Activated CD8-positive, alpha-beta memory T cell treated with anti-CD3 and anti-CD28 coated beads, Interleukin-2, amount 10 ng/mL, durations not matched to agents 7 days and 5 days (primary cell): ENCODE measurements at regions not wholly inside any gene's neighbourhood (a gene's known extent, or its start where the extent isn't known, plus 50 kb on each side); places are given as distances from the start of the nearest gene placed in this dataset.
A peak's percentile ranks its signal among the peaks of the same experiment; 100 is the strongest.
"Not testable (repeated sequence)": the region's sequence is repeated elsewhere in the genome, so short reads cannot be mapped to it uniquely, and the experiment has no call there.

Experiments
- ATAC-seq: fragments of 150-1000 bp; cut with Tn5 transposase; one replicate; pipeline ENCODE4 v1.10.0; 2021; ENCODE audit warnings: moderate library complexity
- CTCF ChIA-PET: fragments of 350-600 bp; sonication (Branson Sonifier 250); formaldehyde crosslinking; loops from one replicate; lab custom pipeline; 2021; ENCODE audit warnings: antibody characterized with exemption; lab: Charles Lee
- DNase-seq: peaks from one replicate; pipeline ENCODE4 v3.0.0-alpha.2; 2020
- H3K27ac Mint-ChIP-seq: one replicate; pipeline ENCODE4 v1.8.0; 2021; ENCODE audit warnings: mild to moderate bottlenecking, mixed read lengths
- H3K27me3 Mint-ChIP-seq: one replicate; pipeline ENCODE4 v1.8.0; 2021; ENCODE audit warnings: mixed read lengths
- H3K36me3 Mint-ChIP-seq: one replicate; pipeline ENCODE4 v1.8.0; 2021; ENCODE audit warnings: mild to moderate bottlenecking, mixed read lengths
- H3K4me1 Mint-ChIP-seq: one replicate; pipeline ENCODE4 v1.8.0; 2021; ENCODE audit warnings: mixed read lengths
- H3K4me3 Mint-ChIP-seq: one replicate; pipeline ENCODE4 v1.8.0; 2021; ENCODE audit warnings: mild to moderate bottlenecking, moderate library complexity, mixed read lengths
- H3K9me3 Mint-ChIP-seq: one replicate; pipeline ENCODE4 v1.8.0; 2022; ENCODE audit warnings: low read depth, mixed read lengths

GRCh38 chr14:89521988-89522387 lies 105.0 kb upstream of the FOXN3 start:
- ATAC-seq (no peak), DNase-seq (no peak)
- H3K36me3 Mint-ChIP-seq = peaks cover 46% of the 10 kb centered on the region
- H3K4me3 Mint-ChIP-seq = no peak overlapping the region
- H3K27ac Mint-ChIP-seq = no peak overlapping the region
- H3K4me1 Mint-ChIP-seq = peaks cover 6% of the 10 kb centered on the region
- H3K27me3 Mint-ChIP-seq = no peaks in the 10 kb centered on the region
- CTCF ChIA-PET = no interaction called here
- H3K9me3 Mint-ChIP-seq = peaks cover 1% of the 10 kb centered on the region

DNA sequence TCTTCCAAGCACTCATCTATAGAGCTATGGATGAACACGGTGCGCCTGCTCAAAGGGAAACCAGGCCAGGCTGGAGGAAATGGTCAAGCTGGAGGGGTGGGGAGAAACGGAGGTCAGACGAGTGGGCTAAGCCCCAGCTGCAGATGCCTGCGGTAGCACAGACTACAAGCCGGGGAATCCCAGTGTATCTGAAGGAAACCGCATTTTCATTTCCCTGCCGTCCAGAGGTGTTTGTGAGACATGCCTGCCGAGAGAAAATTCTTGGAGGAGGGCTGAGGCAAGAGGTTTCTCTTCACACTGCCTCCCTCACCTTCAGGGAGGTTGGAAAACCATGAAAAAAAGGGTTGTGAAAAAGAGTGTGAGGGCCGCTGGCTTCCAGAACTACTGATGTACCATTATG lies 102.0 kb upstream of the FOXN3 start:
- ATAC-seq = no peak
- CTCF ChIA-PET = no interaction called here
- Mint-ChIP-seq H3K36me3 (peaks cover 37% of the 10 kb centered on the region), H3K27ac (no peak overlapping the region), H3K9me3 (peaks cover 1% of the 10 kb centered on the region), H3K4me3 (no peak overlapping the region), H3K4me1 (peaks cover 16% of the 10 kb centered on the region), H3K27me3 (no peaks in the 10 kb centered on the region)
- DNase-seq = no peak

- CTCF ChIA-PET = no interaction called here
- no peak for ATAC-seq
- Mint-ChIP-seq H3K4me1 (peaks cover 33% of the 10 kb centered on the region), H3K27me3 (no peaks in the 10 kb centered on the region), H3K4me3 (no peak overlapping the region), H3K27ac (no peak overlapping the region), H3K9me3 (no peaks in the 10 kb centered on the region), H3K36me3 (peaks cover 32% of the 10 kb centered on the region)
- DNase-seq = no peak
Observed at GRCh38 chr14:89516173-89516572, 99.1 kb upstream of the FOXN3 start.

DNA sequence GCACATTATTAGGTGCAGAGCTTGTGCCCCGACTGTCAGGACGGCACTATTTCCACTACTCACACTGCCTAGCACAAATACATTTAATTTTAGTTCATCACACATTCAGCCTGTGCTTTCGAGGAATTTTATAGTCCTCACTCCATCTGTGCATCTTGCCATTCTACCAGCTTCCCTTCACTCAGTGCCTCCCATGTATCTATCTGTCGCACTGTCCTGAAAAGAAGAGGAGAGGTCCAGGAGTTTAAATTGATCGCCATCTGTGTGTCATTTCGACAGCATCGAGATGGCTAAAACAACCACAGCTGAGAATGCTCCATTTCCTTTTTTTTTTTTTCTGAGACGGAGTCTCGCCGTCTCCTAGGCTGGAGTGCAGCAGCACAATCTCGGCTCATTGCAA lies 97.6 kb upstream of the FOXN3 start:
- CTCF ChIA-PET = no interaction called here
- no peak for ATAC-seq
- DNase-seq = no peak
- Mint-ChIP-seq H3K36me3 (peaks cover 24% of the 10 kb centered on the region), H3K4me1 (peaks cover 47% of the 10 kb centered on the region), H3K27ac (no peak overlapping the region), H3K9me3 (no peaks in the 10 kb centered on the region), H3K27me3 (no peaks in the 10 kb centered on the region), H3K4me3 (no peak overlapping the region)

- Mint-ChIP-seq H3K27ac (peak overlapping the region; percentile 99), H3K9me3 (no peaks in the 10 kb centered on the region), H3K4me3 (peak overlapping the region; percentile 70), H3K27me3 (no peaks in the 10 kb centered on the region), H3K4me1 (peaks cover 64% of the 10 kb centered on the region), H3K36me3 (peaks cover 13% of the 10 kb centered on the region)
- DNase-seq = no peak
- no peak for ATAC-seq
- CTCF ChIA-PET = interaction anchor here (0.7 to 1.6 kb wide), 6 partner anchors 43 to 258 kb away, joined by 3 to 5 read pairs (median 3); no protein-coding TSS in a partner anchor
Observed at GRCh38 chr14:89509891-89510290, 92.9 kb upstream of the FOXN3 start.

- CTCF ChIA-PET = no interaction called here
- H3K4me3 Mint-ChIP-seq = no peak overlapping the region
- no peaks in the 10 kb centered on the region for H3K27me3 Mint-ChIP-seq
- peaks cover 72% of the 10 kb centered on the region for H3K4me1 Mint-ChIP-seq
- H3K9me3 Mint-ChIP-seq = no peaks in the 10 kb centered on the region
- ATAC-seq (no peak), DNase-seq (no peak)
- H3K27ac Mint-ChIP-seq = peak overlapping the region; percentile 69
- peaks cover 16% of the 10 kb centered on the region for H3K36me3 Mint-ChIP-seq
Observed at GRCh38 chr14:89508863-89509262, 91.8 kb upstream of the FOXN3 start.

GRCh38 chr14:89507926-89508460 lies 91.0 kb upstream of the FOXN3 start:
- no peak for ATAC-seq
- CTCF ChIA-PET = interaction anchor here (1.0 kb wide), 1 partner anchor 243 kb away, joined by 3 read pairs; no protein-coding TSS in a partner anchor
- Mint-ChIP-seq H3K4me3 (no peak overlapping the region), H3K27me3 (no peaks in the 10 kb centered on the region), H3K4me1 (peaks cover 78% of the 10 kb centered on the region), H3K9me3 (no peaks in the 10 kb centered on the region), H3K36me3 (peaks cover 17% of the 10 kb centered on the region), H3K27ac (peak overlapping the region; percentile 69)
- DNase-seq = no peak

GRCh38 chr14:89507521-89507920 lies 90.5 kb upstream of the FOXN3 start:
- Mint-ChIP-seq H3K27ac (peak overlapping the region; percentile 69), H3K4me3 (no peak overlapping the region), H3K4me1 (peaks cover 81% of the 10 kb centered on the region), H3K27me3 (no peaks in the 10 kb centered on the region), H3K36me3 (peaks cover 17% of the 10 kb centered on the region), H3K9me3 (no peaks in the 10 kb centered on the region)
- DNase-seq = no peak
- ATAC-seq = peak; percentile 51
- CTCF ChIA-PET = interaction anchor here (1.0 kb wide), 1 partner anchor 244 kb away, joined by 3 read pairs; no protein-coding TSS in a partner anchor

- Mint-ChIP-seq H3K4me1 (peaks cover 76% of the 10 kb centered on the region), H3K36me3 (peaks cover 11% of the 10 kb centered on the region), H3K27ac (peak overlapping the region; percentile 69)
- H3K4me3 Mint-ChIP-seq, H3K9me3 Mint-ChIP-seq, CTCF ChIA-PET, DNase-seq, ATAC-seq, H3K27me3 Mint-ChIP-seq: not testable (repeated sequence)
Observed at GRCh38 chr14:89506891-89507452, 89.9 kb upstream of the FOXN3 start.

DNA sequence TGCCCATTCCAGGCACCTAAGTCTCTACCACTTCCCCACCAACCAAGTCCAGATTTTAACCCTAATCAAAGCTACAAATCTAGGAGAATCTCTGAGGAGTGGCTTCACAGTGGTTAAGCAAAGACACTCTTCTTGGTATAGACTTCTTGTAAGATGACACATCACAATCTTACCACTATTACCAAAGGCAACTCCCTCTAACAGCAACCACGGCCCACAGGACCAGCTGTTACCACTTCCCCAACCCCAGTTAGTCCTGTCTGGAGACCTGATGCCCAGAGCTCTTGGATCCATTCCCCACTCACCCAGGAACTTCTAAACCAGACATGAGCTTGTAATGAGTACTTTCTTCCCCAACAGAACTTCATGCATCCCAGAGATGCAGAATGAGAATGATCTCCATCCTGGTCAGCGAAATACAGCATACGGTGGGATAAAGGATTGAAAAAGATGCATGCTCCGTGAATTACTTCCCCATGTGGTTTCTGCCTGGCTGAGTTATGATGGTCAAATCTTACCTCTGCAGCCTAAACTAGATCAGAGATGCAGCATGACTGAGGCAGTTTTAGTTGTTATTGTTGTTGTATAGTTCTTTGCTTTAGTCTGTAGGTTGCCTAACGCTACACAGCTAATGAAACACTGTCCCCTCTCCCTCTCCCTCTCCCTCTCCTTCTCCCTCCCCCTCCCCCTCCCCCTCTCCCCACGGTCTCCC lies 87.7 kb upstream of the FOXN3 start:
- peaks cover 56% of the 10 kb centered on the region for H3K4me1 Mint-ChIP-seq
- no peaks in the 10 kb centered on the region for H3K27me3 Mint-ChIP-seq
- DNase-seq = peak; percentile 89
- ATAC-seq = peak; percentile 64
- CTCF ChIA-PET = interaction anchor here (0.9 to 1.9 kb wide), 3 partner anchors 37 to 75 kb away, joined by 3 to 5 read pairs (median 4); no protein-coding TSS in a partner anchor
- peak overlapping the region; percentile 46 for H3K27ac Mint-ChIP-seq
- H3K9me3 Mint-ChIP-seq = no peaks in the 10 kb centered on the region
- H3K4me3 Mint-ChIP-seq = no peak overlapping the region
- peaks cover 12% of the 10 kb centered on the region for H3K36me3 Mint-ChIP-seq

GRCh38 chr14:89504091-89504490 lies 87.1 kb upstream of the FOXN3 start:
- Mint-ChIP-seq H3K36me3 (peaks cover 12% of the 10 kb centered on the region), H3K4me1 (peaks cover 51% of the 10 kb centered on the region), H3K27ac (no peak overlapping the region), H3K9me3 (no peaks in the 10 kb centered on the region), H3K4me3 (no peak overlapping the region), H3K27me3 (no peaks in the 10 kb centered on the region)
- ATAC-seq = no peak
- DNase-seq = no peak
- CTCF ChIA-PET = interaction anchor here (0.9 to 1.9 kb wide), 3 partner anchors 36 to 74 kb away, joined by 3 to 5 read pairs (median 4); no protein-coding TSS in a partner anchor

DNA sequence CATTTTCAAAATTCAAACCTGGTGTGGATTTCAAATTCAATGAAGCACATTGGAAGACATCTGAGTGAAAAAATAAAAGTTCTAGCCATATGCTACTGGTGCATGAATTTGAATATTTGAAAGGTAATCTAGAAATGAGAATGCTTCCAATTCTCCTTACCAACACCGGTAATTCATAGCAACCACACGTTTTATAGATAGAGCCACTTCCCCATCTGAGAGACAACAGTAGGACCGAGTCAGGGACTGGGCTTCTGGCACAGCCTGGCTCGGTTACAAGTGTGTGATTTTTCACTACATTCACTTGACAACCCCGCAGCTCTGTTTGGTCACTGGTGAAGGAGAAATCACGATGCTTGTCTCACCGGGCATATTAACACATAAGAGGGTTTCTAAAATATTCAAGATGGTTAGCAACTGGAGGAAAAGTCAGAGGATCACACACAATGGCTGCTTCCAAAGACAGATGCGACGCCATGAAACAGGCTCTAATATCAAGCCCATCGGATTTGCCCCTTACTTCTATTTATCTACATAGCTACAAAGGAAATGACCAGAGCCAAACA lies 86.5 kb upstream of the FOXN3 start:
- no peak overlapping the region for H3K27ac Mint-ChIP-seq
- H3K36me3 Mint-ChIP-seq = peaks cover 12% of the 10 kb centered on the region
- H3K4me3 Mint-ChIP-seq = no peak overlapping the region
- CTCF ChIA-PET = interaction anchor here (0.9 to 1.9 kb wide), 3 partner anchors 24 to 74 kb away, joined by 3 to 5 read pairs (median 4); no protein-coding TSS in a partner anchor
- DNase-seq (no peak), ATAC-seq (no peak)
- H3K9me3 Mint-ChIP-seq = no peaks in the 10 kb centered on the region
- H3K4me1 Mint-ChIP-seq = peaks cover 46% of the 10 kb centered on the region
- no peaks in the 10 kb centered on the region for H3K27me3 Mint-ChIP-seq

GRCh38 chr14:89502966-89503365 lies 85.9 kb upstream of the FOXN3 start:
- no peak for ATAC-seq
- Mint-ChIP-seq H3K27me3 (no peaks in the 10 kb centered on the region), H3K4me1 (peaks cover 40% of the 10 kb centered on the region), H3K4me3 (no peak overlapping the region), H3K36me3 (peaks cover 12% of the 10 kb centered on the region), H3K27ac (no peak overlapping the region), H3K9me3 (no peaks in the 10 kb centered on the region)
- CTCF ChIA-PET = interaction anchor here (1.4 to 1.9 kb wide), 2 partner anchors 23 to 73 kb away, joined by 3 to 5 read pairs; no protein-coding TSS in a partner anchor
- no peak for DNase-seq
